Lung (tissue), 11 donors: ENCODE measurements at regions not wholly inside any gene's neighbourhood (a gene's known extent, or its start where the extent isn't known, plus 50 kb on each side); places are given as distances from the start of the nearest gene placed in this dataset.

ENCODE experiments used
- ATAC-seq: fragments of 200-7000 bp; cut with Tn5 transposase; one replicate; pipeline ENCODE4 v1.9.1; 2020; ENCODE audit warnings: moderate number of reproducible peaks; ENCODE audit not compliant: insufficient read depth, low FRiP score
- DNase-seq, 3 donors: peaks; one replicate each; pipeline ENCODE4 v3.0.0-alpha.2; 2013 to 2017
- H3K27ac ChIP-seq, 2 donors: one replicate each; pipeline ENCODE4 v1.5.1; 2013; ENCODE audit warnings: mild to moderate bottlenecking in 2 of 2, moderate library complexity in 2 of 2, control low read depth in 1 of 2, inconsistent platforms in 1 of 2, low read depth in 1 of 2, low read length in 1 of 2
- H3K27me3 ChIP-seq, 3 donors: one replicate each; pipeline ENCODE4 v1.5.1; 2013; ENCODE audit warnings: low read length in 2 of 3; ENCODE audit not compliant: control insufficient read depth in 3 of 3, insufficient read depth in 3 of 3
- H3K36me3 ChIP-seq, 4 donors: one replicate each; pipeline ENCODE4 v1.5.1; 2013; ENCODE audit warnings: low read length in 4 of 4, mild to moderate bottlenecking in 1 of 4, moderate library complexity in 1 of 4; ENCODE audit not compliant: control insufficient read depth in 4 of 4, insufficient read depth in 4 of 4
- H3K4me1 ChIP-seq, 5 donors: one replicate each; pipeline ENCODE4 v1.5.1; 2013; ENCODE audit warnings: low read length in 5 of 5, mild to moderate bottlenecking in 2 of 5, moderate library complexity in 1 of 5; ENCODE audit not compliant: control insufficient read depth in 5 of 5, insufficient read depth in 5 of 5
- H3K4me3 ChIP-seq: one replicate; pipeline ENCODE4 v1.5.1; 2013; ENCODE audit warnings: mild to moderate bottlenecking, control low read depth, moderate library complexity
- H3K9ac ChIP-seq, 2 donors: one replicate each; pipeline ENCODE4 v1.5.1; 2013; ENCODE audit warnings: low read length in 2 of 2, control low read depth in 1 of 2; ENCODE audit not compliant: insufficient read depth in 1 of 2
- H3K9me3 ChIP-seq, 4 donors: one replicate each; pipeline ENCODE4 v1.5.1; 2013; ENCODE audit warnings: low read length in 3 of 4, mild to moderate bottlenecking in 1 of 4, moderate library complexity in 1 of 4; ENCODE audit not compliant: control insufficient read depth in 4 of 4, insufficient read depth in 3 of 4
- CTCF ChIP-seq: IDR thresholded peaks from 2 replicates; pipeline ENCODE4 v1.5.1; 2012; ENCODE audit warnings: mild to moderate bottlenecking; ENCODE audit errors: control extremely low read depth, extremely low read depth
- WGBS, 2 donors: extraction: QIAGEN DNeasy Blood & Tissue Kit; methylation state at CpG; one replicate each; pipeline ENCODE4 v1.1.7; 2013; 5-methylcytosine and 5-hydroxymethylcytosine counted together
- donor health status: control.
- donor health status: control.
- donor health status: Bipolar disorder and iron deficiency.
- donor health status: healthy.
- donor health status: DM: yes; HTN: yes; CAD: no.

GRCh38 chr6:167487749-167488664 is 163.1 kb downstream of the TTLL2 start:
- H3K27ac ChIP-seq, result no peak overlapping the region
- ATAC-seq (no peak), DNase-seq (no peak)
- H3K27me3 ChIP-seq, result peaks cover 0 to under 1% (median 0%) of the 10 kb centered on the region in 3 donors
- H3K9me3 ChIP-seq, result no peaks in the 10 kb centered on the region
- peaks cover 0 to 4% (median 0%) of the 10 kb centered on the region in 5 donors for H3K4me1 ChIP-seq
- WGBS, 2 donors, result 73 to 82% methylated on average over 18 of the region's 18 CpGs
- no peak overlapping the region for H3K4me3 ChIP-seq
- no peak overlapping the region for H3K9ac ChIP-seq
- no peaks in the 10 kb centered on the region for H3K36me3 ChIP-seq
- TF ChIP-seq CTCF, result no peak

GRCh38 chr6:167491438-167492099 is 166.7 kb downstream of the TTLL2 start:
- no peak for TF ChIP-seq CTCF
- Histone ChIP-seq H3K4me1 (peaks cover 0 to 12% (median 8%) of the 10 kb centered on the region in 5 donors), H3K4me3 (no peak overlapping the region), H3K27me3 (peaks cover 0 to 9% (median 0%) of the 10 kb centered on the region in 3 donors), H3K36me3 (peaks cover 0 to 4% (median 0%) of the 10 kb centered on the region in 4 donors), H3K9me3 (no peaks in the 10 kb centered on the region), H3K27ac (no peak overlapping the region), H3K9ac (no peak overlapping the region)
- 84 to 88% methylated on average over 12 of the region's 12 CpGs for WGBS, 2 donors
- DNase-seq, result no peak
- no peak for ATAC-seq

GRCh38 chr6:167492100-167492449 is 167.2 kb downstream of the TTLL2 start:
- TF ChIP-seq CTCF, result no peak
- ATAC-seq (no peak), DNase-seq (no peak)
- peaks cover 0 to 9% (median 0%) of the 10 kb centered on the region in 3 donors for H3K27me3 ChIP-seq
- H3K4me3 ChIP-seq, result no peak overlapping the region
- peaks cover 0 to 17% (median 11%) of the 10 kb centered on the region in 5 donors for H3K4me1 ChIP-seq
- H3K9me3 ChIP-seq, result no peaks in the 10 kb centered on the region
- peaks cover 0 to 4% (median 0%) of the 10 kb centered on the region in 4 donors for H3K36me3 ChIP-seq
- 49 to 50% methylated on average over 12 of the region's 12 CpGs for WGBS, 2 donors
- no peak overlapping the region for H3K27ac ChIP-seq
- no peak overlapping the region for H3K9ac ChIP-seq
